HG02678 (cell line): ENCODE measurements at regions not wholly inside any gene's neighbourhood (a gene's known extent, or its start where the extent isn't known, plus 50 kb on each side); places are given as distances from the start of the nearest gene placed in this dataset.
"Not testable (repeated sequence)": the region's sequence is repeated elsewhere in the genome, so short reads cannot be mapped to it uniquely, and the experiment has no call there.

ENCODE experiments used
- ATAC-seq: cut with Tn5 transposase; IDR thresholded peaks from one replicate; pipeline ENCODE4 v1.9.1; 2021; ENCODE audit warnings: mild to moderate bottlenecking, moderate library complexity; ENCODE audit not compliant: unreplicated experiment

DNA sequence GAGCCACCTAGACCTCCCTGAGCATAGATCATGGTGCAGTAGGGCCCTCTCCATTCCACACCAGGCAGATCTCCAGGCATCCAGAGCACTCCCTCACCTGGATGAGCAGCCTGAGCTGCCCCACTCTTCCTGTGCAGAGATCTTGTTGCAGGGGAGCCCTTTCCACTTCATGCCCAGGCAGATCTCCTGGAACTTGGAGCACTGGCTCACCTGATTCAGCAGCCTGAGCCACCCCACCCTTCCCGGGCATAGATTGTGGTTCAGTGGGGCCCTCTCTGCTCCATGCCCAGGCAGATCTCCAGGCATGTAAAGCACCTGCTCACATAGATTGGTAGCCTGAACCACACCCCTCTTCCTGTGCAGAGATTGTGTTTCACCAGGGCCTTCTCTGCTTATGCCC, 78.0 kb downstream of the SEC16B start:
- ATAC-seq: no peak

DNA sequence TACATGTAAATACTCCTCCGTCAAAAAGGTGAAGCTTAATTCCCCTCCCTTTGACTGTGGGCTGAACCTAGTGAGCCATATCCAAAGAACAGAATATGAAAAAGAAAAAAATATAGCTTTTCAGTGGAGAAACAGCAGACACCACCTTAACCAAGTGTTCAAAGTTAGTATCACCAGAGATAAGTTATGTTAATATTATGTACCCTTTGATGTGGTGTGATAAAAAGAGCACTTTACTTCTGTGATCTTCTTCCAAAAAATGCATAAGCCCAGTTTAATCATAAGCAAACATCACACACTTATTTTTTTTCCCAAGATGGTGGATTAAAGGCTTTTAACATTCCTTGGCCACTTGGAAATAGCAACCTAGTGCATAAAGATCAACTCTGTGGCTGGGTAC, 79.4 kb downstream of the SEC16B start:
- no peak for ATAC-seq

DNA sequence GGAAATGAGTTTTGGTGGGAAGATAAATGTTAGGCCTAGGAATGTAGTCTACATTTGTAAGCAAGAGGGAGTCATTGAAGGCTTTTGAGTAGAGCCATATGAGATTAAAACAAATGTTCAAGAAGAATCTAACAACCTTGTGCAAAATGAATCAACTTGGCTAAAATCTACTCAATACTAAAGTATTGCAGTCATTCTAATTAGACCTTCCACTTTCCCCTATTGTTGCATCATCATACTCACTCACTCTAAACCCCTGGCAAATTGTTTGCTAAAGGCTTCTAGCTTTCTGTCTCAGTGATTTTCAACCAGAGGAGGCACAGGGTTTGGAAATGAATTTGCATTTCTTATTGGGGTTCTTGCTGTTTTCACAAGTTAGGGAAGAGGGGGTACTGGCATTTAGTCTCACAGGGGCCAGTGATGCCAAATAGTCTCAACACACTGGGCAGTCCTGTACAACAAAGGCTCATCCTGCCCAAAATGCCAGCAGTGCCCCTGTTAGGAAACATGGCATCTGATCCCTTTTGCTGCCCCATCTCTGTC, 85.3 kb downstream of the SEC16B start:
- no peak for ATAC-seq

DNA sequence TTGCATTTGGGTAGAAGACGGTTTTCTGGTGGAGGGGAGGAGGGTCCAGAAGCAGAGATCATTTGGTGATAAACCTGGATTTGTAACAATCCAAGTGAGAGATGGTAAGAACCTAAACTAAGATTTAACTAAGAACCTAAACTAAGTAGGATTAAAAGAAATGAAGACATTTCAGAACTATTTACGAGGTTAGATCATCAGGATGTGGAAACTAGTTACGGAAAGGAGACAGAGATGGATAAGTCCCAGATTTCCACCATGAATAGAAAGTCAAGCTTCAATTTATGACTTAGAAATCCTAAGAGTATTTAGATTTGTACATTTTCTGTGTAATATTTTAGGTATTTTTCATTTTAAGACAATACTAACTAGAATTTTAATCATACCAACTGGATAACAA, 86.3 kb downstream of the SEC16B start:
- no peak for ATAC-seq

DNA sequence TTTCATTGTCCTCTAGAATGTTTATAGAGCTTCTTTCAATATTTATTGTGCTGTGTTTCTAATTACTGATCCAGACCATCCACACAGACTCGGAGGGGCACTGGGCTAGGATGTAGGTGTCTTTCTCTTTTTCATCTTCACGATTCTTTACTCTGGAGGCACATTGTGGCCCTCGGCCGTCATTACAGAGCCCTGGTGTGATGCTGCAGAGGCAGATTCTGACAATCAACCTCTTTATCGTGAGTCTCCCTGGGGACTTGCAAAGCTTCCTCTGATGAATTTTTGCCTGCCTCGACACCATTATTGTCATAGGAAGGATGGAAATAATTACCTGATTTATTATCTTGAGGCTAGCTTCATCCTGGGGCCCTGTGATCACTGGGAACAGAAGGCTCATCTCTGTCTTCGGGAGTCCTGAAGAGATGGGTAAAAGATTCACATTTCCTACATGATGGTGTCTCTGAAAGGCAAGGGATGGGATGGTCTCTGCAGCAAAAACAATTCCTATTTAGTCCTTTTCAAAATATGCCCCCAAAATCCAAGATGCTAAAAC, 89.4 kb downstream of the SEC16B start:
- ATAC-seq: no peak

DNA sequence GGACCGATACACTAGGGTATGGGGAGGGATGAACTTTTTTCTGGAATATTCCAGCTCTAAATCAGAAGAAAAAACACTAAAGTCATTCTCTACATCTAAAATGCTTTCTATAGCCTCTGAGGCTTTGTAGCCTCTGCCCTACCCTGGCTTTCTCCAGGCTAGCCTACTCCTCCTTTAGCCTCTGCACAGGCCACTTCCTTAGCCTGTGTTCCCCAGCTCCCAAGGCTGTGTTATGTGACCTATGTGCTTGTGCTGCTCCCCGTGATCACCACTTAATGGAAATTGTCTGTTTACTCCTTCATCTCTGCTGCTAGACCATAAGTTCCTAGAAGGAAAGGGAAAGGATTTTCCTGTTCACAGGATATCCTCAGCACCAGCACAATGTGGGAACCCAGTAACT, 92.8 kb downstream of the SEC16B start:
- ATAC-seq: no peak

DNA sequence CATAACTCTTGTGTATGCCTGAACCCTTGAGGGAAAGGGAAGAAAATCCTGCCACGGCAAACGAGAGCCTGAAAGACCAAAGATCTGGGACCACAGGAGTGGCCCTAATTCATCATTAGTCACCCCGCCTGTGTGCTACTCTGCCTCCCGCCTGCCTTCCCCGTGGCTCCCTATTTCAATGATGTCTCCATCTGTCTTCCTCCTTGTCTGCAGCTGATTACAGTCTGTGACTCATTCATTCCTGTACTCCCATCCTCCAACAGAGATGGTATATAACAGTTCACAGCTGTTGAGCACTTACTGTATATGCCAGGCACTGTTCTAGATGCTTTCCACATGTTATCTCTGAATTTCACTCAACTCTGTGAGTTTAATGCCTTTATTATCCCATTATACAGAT, 96.6 kb downstream of the SEC16B start:
- no peak for ATAC-seq

DNA sequence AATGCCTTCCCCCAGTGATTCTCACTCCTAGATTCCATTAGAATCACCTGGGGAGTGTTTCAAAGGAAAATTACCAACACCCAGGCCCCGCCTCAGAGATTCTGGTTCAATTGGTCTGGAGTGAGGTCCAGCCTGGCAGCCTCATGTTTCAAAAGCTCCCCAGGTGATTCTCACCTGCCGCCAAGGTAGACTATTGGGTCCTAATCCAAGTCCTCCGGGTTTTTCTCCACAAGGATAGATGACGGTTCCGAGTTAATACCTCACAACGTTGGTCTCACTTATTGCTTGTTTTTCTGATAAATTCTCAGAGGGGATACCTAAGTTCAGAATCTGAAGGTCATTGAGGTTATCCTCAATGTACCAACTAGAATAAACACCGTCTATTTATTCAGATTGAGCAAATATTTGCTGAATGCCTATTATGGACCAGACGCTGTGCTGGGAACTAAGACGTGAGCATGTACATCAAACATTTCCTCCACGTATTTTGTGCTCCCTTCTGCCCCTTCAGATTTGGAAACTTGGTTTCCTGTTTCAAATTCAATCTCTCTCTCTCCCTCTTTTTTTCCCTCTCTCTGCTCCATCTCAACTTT, 97.5 kb downstream of the SEC16B start:
- no peak for ATAC-seq

DNA sequence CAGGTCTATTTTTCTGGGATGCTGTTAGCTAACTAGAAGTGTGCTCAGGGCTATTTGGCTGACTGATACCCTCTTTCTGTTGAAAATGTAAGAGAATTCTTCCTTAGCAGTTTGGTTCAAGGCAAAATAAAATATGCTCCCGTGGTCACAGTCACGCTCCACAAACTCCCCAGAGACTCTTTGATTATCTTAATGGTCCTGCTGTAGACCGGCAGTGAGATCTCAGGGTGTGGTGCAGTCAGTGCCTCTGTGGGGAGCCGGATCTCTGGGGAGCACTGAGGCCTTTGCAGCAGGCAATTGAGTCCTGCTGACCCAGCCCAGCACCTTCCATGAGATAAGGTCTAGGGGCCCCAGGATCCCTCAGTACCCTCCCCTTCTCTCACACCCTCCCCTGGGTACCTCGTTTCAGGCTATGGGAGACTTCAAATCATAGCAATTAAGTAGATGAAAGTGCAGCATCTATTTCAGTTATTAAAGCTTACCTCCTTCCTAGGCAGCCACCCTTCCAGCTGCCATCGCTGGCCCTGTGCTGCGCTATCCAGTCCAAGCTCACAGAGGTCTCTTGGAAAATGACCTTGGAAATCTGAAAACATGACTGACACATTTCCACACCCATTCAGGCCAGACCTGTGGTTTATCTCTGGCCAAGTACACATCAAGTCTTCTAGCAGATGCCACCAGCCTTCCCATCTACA, 98.1 kb downstream of the SEC16B start:
- ATAC-seq: no peak

DNA sequence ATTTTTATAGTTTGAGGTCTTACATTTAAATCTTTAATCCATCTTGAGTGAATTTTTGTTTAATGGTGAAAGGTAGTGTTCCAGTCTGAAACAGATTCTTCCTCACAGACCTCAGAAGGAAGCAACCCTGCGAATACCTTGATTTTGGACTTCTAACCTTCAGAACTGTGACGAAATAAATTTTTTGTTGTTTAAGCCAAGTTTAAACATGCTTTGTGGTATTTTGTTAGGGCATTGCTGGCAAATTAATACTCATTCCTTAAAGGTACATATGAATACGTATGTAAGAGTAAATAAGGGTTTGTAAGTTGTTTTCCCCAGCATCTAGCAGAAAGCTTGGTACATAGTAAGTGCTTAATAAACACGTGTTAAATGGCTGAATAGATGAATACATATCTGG, 100.3 kb downstream of the SEC16B start:
- ATAC-seq: no peak

DNA sequence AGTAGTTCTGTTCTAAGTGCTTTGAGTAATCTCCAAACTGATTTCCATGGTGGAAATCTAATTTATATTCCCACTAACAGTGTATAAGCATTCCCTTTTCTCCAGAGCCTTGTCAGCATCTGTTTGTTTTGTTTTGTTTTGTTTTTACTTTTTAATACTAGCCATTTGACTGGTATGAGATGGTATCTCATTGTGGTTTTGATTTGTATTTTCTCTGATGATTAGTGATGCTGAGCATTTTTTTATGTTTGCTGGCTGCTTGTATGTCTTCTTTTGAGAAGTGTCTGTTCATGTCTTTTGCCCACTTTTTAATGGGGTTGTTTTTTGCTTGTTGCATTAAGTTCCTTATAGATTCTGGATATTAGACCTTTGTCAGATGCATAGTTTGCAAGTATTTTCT, 100.8 kb downstream of the SEC16B start:
- not testable (repeated sequence) for ATAC-seq

DNA sequence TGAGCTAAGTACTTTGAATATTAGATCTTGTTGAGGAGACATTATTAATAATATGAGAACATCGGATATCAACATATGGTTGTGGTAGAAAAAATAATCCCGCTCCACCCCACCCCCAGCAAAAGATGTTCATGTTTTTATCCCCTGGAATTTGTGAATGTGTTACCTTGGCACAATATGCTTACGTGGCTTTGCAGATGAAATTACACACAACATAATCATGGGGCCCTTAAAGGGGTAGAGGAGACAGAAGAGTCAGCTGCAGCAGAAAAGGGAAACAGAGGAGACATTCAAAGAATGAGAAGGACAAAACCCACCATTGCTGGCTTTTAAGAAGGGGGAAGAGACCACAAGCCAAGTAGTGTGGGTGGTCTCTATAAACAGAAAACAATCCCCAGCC, 104.1 kb downstream of the SEC16B start:
- ATAC-seq: no peak

DNA sequence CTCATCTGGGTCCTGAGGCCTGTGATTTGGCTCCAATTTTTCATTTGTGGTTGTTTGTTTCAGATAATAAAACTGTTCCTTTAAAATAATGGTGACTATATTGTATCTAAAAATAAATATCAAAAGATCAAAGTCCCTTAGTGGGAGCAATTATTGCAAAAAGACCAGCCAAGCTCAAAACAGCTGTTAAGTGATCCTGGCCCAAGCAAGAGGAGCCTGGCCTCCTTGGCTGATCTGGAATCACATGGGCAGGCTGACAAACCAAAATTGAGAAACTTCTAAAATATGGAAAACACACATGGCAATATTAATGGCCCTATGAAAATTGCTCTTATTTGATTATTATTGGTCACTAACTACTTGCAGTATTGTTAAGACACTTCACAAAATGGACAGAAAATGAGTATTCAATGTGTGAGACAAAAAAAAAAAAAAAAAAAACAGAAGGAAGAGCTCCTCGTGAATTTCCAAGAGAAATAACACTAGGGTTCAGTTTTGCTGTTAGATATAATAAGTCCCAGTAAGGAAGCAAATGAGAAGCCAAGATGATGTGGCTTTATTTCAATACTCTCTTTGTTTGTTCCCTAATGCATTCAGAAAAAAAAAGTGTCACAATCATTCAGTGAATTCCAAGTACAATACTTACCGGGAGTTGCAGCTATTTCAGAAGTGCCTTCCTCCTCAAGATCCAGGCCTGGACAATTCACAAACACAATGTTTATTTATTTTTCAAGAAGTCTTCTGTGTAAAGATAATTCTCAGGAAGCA, 105.1 kb downstream of the SEC16B start:
- no peak for ATAC-seq

DNA sequence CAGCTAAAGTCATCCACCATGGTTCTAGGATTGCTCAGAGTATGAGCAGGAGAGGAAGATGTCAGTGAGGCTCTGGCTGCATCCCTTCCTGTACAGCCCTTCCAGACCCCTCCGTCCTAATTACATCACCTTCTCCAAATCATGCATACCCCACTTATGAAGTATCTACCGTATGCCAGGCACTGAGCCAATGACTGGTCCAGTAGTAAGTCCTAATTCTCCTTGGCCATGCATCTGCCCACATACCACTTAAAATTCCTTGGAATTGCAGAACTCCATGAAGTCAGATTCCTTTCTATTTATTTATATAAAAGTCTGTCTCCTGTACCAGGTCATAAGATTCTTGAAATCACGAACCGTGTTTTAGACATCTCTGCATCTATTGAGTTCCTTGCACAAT, 106.1 kb downstream of the SEC16B start:
- ATAC-seq: no peak

DNA sequence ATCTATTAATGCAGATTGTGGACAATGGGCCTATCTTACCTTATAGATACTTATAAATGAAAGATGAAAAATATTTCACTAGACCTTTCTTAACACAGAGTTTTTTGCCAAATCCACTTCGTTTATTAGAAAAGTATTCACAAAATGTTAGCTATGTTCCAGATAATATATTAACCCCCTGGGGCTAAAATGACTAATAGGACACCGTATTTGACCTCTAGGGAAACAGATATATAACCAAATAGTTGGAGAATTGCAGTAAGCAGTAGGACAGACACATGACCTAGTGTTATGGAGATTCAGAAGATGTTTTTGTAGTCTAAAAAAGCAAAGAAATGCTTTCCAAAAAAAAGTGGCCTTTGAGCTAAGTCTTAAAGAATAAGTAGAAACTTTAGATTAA, 106.9 kb downstream of the SEC16B start:
- ATAC-seq: no peak

DNA sequence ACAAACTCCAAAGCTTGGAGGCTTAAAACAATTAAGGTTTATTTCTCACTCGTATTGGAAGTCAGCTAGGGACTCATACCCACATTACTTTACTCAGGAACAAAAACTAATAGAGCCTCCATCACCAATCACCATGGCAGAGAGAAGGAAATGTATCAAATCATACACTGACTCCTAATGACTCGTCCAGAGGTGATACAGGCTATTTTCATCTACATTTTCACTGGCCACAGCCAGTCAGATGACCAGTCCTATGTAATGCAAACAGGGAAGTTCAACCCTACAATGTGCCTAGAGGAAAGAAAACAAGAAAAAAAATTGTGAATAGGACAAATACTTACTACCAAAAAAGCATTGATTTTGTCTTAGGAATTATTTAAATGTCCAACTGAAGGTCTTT, 110.3 kb downstream of the SEC16B start:
- no peak for ATAC-seq

DNA sequence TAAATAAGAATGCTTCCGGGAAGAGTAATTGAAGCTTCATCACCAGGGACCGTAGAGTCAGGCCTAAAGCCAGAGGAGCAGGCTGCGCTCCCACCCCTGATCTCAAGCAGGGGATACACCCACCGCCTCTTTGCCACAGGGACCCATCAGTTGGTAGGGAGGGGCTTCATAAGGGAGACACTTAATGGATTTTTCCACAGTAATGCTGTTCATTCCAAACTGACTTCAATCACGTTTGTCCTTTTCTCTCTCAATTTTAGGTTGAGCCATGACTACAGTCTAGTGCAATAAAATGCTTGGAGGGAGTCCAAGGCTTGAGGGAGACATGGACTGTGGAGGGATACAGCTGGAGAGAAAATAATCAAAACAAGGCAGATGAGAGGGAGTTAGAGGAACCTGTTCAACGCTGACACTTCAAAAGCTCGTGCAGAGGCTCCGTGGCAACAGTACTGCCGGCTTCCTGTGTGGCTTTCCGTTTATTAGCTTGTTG, 111.5 kb downstream of the SEC16B start:
- ATAC-seq: no peak

DNA sequence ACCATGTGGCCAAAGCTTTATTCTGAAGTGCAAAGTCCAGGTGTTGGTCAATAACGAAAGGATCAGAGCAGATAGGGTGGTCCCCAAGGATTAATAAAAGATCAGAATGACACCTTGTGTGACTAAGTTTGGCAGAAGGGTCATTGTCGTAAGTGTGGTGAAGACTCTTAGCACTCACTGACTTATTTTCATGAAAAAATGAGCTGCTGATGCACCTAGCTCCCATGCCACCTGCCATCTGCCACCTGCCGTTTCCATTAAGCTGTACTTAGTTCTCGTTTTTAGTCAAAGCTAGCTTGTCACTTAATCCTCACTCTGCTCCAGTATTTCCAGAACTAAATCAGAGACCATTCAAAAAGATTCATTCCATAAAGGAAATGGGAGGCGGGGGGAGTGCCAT, 112.6 kb downstream of the SEC16B start:
- ATAC-seq: no peak

DNA sequence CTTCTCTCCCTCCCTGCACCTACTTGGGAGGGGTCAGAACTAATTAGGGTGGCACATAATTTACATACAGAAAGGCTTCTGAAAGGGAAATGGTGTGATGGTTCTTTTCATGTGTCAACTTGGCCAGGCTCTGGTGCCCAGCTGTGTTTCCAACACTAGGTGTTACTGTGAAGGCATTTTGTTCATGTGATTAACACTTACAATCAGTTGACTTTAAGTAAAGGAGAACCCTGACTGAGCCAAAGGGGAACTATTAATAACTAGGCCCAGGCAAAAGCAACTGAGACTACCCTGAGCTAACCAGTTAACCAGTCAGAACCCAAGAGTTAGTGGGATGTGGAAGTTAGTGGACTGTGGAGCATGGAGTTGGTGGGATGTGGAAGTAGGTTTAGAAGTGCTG, 114.9 kb downstream of the SEC16B start:
- ATAC-seq: no peak

DNA sequence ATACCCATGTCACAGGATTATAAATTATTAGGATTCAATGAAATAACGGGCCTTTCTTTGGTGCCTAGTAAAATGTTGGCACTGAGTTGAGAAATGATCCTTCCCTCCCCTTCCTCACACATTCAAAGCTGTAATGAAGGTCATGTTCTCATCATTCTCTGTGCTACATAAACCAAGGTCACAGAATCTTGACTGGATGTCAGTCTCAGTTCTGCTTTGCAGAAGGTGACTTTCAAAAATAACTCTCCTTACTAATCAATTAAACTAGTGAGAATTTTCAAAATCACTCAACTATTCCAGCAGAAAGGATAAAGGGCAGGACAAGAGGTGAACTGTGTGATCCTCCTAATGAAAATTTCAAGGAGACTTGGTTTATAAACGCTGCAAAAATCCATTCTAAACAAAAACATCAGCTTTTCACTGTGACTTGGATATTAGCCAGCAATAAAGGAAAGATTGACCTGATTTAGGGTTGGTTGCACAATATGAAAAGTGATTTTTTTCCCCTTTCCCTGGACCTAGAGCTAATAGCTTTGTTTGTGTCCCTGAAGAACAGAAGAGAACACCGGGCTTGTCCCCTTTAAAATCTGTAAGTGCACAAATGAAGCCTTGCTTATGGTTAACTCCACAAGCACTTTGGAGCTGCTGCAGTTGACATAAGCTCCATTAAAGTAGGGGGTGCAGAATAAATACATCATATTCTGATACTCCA, 120.1 kb downstream of the SEC16B start:
- ATAC-seq: no peak

DNA sequence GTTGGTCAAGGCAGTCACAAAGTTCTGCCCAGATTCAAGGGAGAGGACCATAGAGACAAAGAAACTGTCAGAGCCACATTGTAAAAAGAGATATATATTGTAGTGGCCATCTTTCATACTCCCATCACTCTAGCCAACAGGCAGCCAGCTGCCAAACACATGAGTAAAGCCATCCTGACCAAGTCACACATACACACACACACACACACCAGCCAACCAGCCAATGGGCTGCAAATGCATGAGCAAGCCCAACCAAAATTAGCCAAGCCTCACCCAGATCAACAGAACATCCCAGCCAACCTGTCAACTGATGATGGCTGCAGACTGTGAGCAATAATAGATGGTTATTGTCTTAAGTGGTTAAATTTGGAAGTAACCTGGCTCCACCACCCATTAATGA, 120.7 kb downstream of the SEC16B start:
- ATAC-seq: no peak
